GM18517 (cell line): ENCODE measurements at regions not wholly inside any gene's neighbourhood (a gene's known extent, or its start where the extent isn't known, plus 50 kb on each side); places are given as distances from the start of the nearest gene placed in this dataset.

Source experiments
- ATAC-seq: cut with Tn5 transposase; IDR thresholded peaks from one replicate; pipeline ENCODE4 v1.9.1; 2021; ENCODE audit warnings: mild to moderate bottlenecking, moderate library complexity; ENCODE audit not compliant: unreplicated experiment

- no peak for ATAC-seq
Observed at GRCh38 chr12:60034147-60034546, 438.3 kb downstream of the SLC16A7 start.

GRCh38 chr12:60035835-60036234, 440.0 kb downstream of the SLC16A7 start:
- no peak for ATAC-seq

- no peak for ATAC-seq
Observed at GRCh38 chr12:60042835-60043234, 447.0 kb downstream of the SLC16A7 start.

- ATAC-seq: no peak
Observed at GRCh38 chr12:60043236-60043635, 447.4 kb downstream of the SLC16A7 start.

- ATAC-seq: no peak
Observed at GRCh38 chr12:60052483-60052882, 456.7 kb downstream of the SLC16A7 start.

- ATAC-seq: no peak
Observed at GRCh38 chr12:60059180-60059579, 463.4 kb downstream of the SLC16A7 start.

GRCh38 chr12:60066655-60067054, 470.8 kb downstream of the SLC16A7 start:
- no peak for ATAC-seq

- no peak for ATAC-seq
Observed at GRCh38 chr12:60070552-60070951, 474.7 kb downstream of the SLC16A7 start.

GRCh38 chr12:60071759-60072191, 475.9 kb downstream of the SLC16A7 start:
- no peak for ATAC-seq

GRCh38 chr12:60072911-60073310, 477.1 kb downstream of the SLC16A7 start:
- ATAC-seq: no peak

- ATAC-seq: no peak
Observed at GRCh38 chr12:60075091-60075490, 479.3 kb downstream of the SLC16A7 start.

GRCh38 chr12:60078026-60078425, 482.2 kb downstream of the SLC16A7 start:
- ATAC-seq: no peak

GRCh38 chr12:60093428-60093827, 497.6 kb downstream of the SLC16A7 start:
- ATAC-seq: no peak

GRCh38 chr12:60094436-60094835, 498.6 kb downstream of the SLC16A7 start:
- ATAC-seq: no peak

GRCh38 chr12:60096727-60097126, 500.9 kb downstream of the SLC16A7 start:
- ATAC-seq: no peak

GRCh38 chr12:60100160-60100559, 504.3 kb downstream of the SLC16A7 start:
- ATAC-seq: no peak

GRCh38 chr12:60100852-60101251, 505.0 kb downstream of the SLC16A7 start:
- ATAC-seq: no peak

GRCh38 chr12:60101715-60102114, 505.9 kb downstream of the SLC16A7 start:
- no peak for ATAC-seq

GRCh38 chr12:60106214-60106613, 510.4 kb downstream of the SLC16A7 start:
- ATAC-seq: no peak

- ATAC-seq: no peak
Observed at GRCh38 chr12:60107992-60108391, 512.2 kb downstream of the SLC16A7 start.

GRCh38 chr12:60112063-60112462, 516.2 kb downstream of the SLC16A7 start:
- no peak for ATAC-seq

GRCh38 chr12:60112763-60113162, 516.9 kb downstream of the SLC16A7 start:
- ATAC-seq: no peak

GRCh38 chr12:60114169-60114568, 518.3 kb downstream of the SLC16A7 start:
- no peak for ATAC-seq

- no peak for ATAC-seq
Observed at GRCh38 chr12:60119327-60119726, 523.5 kb downstream of the SLC16A7 start.
